ENCODE measurements at regions not wholly inside any gene's neighbourhood (a gene's known extent, or its start where the extent isn't known, plus 50 kb on each side); places are given as distances from the start of the nearest gene placed in this dataset.
"Not testable (repeated sequence)": the region's sequence is repeated elsewhere in the genome, so short reads cannot be mapped to it uniquely, and the experiment has no call there.

DNA sequence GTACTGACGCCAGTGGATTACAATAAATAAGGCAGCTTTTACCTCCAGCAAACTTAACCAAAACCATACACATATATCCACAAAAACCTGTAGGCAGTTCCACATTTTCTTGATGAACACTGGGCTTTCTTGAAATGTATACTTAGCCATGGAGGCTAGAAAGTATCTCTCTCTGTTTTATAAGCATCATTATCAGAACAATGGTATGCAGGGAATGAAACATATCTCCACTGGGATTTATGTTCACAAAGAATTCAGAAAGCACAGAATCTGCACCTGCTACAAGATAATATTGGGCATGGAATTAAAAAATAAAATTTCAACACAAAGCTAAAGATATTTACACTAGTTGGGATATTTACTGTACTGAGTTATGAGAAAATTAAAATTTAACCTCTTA, 126.1 kb upstream of the RASA1 start:
- DNase-seq (ENCODE audit: extremely low spot score), result no peak
- TF ChIP-seq, protein P1, sequence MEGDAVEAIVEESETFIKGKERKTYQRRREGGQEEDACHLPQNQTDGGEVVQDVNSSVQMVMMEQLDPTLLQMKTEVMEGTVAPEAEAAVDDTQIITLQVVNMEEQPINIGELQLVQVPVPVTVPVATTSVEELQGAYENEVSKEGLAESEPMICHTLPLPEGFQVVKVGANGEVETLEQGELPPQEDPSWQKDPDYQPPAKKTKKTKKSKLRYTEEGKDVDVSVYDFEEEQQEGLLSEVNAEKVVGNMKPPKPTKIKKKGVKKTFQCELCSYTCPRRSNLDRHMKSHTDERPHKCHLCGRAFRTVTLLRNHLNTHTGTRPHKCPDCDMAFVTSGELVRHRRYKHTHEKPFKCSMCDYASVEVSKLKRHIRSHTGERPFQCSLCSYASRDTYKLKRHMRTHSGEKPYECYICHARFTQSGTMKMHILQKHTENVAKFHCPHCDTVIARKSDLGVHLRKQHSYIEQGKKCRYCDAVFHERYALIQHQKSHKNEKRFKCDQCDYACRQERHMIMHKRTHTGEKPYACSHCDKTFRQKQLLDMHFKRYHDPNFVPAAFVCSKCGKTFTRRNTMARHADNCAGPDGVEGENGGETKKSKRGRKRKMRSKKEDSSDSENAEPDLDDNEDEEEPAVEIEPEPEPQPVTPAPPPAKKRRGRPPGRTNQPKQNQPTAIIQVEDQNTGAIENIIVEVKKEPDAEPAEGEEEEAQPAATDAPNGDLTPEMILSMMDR (IDR thresholded peaks at IDR 0.05; ENCODE audit: control extremely low read depth, extremely low read depth, low read depth, missing control alignments), result no peak
- CTCF ChIA-PET, result interaction anchor here (1.2 to 1.3 kb wide), 2 partner anchors 18 to 95 kb away, joined by 3 to 4 read pairs; no protein-coding TSS in a partner anchor
- POLR2A ChIA-PET, result no interaction called here

DNA sequence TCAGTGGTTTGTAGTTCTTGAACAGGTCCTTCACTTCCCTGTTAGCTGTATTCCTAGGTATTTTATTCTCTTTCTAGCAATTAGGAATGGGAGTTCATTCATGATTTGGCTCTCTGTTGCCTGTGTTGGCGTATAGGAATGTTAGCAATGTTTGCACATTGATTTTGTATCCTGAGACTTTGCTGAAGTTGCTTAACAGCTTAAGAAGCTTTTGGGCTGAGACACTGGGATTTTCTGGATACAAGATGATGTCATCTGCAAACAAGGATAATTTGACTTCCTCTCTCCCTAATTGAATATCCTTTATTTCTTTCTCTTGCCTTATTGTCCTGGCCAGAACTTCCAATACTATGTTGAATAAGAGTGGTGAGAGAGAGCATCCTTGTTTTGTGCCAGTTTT, 121.8 kb upstream of the RASA1 start:
- CTCF ChIA-PET, result not testable (repeated sequence)

DNA sequence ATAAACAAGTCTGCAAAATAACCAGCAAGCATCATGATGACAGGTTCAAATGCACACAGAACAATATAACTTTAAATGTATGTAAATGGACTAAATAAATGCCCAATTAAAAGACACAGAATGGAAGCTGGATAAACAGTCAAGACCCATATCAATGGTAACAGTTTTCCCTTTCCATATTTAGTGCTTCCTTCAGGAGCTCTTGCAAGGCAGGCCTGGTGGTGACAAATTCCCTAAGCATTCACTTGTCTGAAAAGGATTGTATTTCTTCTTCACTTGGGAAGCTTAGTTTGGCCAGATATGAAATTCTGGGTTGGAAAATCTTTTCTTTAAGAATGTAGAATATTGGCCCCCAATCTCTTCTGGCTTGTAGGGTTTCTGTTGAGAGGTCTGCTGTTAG, 120.2 kb upstream of the RASA1 start:
- TF ChIP-seq, protein P1 (IDR thresholded peaks at IDR 0.05; ENCODE audit: control extremely low read depth, extremely low read depth, low read depth, missing control alignments), result no peak
- no peak for DNase-seq (ENCODE audit: extremely low spot score)
- ChIA-PET CTCF (interaction anchor here (1.2 to 2.6 kb wide), 7 partner anchors 8 to 48 kb away, joined by 3 to 6 read pairs (median 4); no protein-coding TSS in a partner anchor), POLR2A (no interaction called here)

More for the DNA sequence above, 121.8 kb upstream of the RASA1 start:
- POLR2A ChIA-PET; DNase-seq (ENCODE audit: extremely low spot score): not testable (repeated sequence)

DNA sequence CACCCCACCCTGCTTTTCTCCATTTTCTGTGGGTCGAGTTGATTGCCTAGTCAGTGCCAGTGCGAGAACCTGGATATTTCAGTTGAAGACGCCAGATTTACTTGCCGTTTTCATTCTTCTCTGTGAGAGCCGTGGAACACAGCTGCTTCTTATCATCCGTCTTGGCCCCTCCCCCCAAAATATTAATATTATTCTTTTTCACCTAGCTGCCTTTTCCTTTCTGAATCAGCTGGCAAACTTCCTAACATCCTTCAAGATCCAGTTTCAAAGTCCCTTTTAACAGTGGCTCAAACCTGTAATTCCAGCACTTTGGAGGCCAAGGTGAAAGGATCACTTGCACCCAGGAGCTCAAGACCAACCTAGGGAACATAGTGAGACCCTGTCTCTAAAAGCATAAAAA, 117.1 kb upstream of the RASA1 start:
- DNase-seq (ENCODE audit: extremely low spot score), result no peak
- POLR2A ChIA-PET, result no interaction called here
- TF ChIP-seq, protein P1 (IDR thresholded peaks at IDR 0.05; ENCODE audit: control extremely low read depth, extremely low read depth, low read depth, missing control alignments), result no peak
- CTCF ChIA-PET, result interaction anchor here (2.3 kb wide), 1 partner anchor 9 kb away, joined by 9 read pairs; no protein-coding TSS in a partner anchor

DNA sequence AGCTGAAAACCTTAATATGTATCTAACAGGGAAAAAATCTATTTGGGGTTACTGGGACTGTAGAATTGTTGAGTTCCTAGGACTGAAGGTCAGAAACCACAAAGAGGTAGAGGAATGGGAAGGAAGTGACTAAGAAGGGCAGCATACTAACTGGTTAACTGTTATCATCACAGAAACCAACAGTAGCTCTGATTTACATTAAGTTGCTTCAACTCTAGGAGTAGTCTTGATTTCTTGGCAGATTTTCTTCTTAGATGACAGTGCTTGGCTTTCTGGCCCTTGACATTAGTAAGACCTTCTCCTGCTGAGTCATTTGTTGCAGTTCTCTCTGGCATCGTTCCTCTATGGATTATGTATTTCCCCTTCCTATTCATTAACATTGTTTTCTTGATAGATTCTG, 116.1 kb upstream of the RASA1 start:
- ChIA-PET POLR2A (no interaction called here), CTCF (interaction anchor here (0.9 to 1.2 kb wide), 2 partner anchors 8 to 28 kb away, joined by 3 read pairs; no protein-coding TSS in a partner anchor)
- TF ChIP-seq, protein P1 (IDR thresholded peaks at IDR 0.05; ENCODE audit: control extremely low read depth, extremely low read depth, low read depth, missing control alignments), result no peak
- no peak for DNase-seq (ENCODE audit: extremely low spot score)

DNA sequence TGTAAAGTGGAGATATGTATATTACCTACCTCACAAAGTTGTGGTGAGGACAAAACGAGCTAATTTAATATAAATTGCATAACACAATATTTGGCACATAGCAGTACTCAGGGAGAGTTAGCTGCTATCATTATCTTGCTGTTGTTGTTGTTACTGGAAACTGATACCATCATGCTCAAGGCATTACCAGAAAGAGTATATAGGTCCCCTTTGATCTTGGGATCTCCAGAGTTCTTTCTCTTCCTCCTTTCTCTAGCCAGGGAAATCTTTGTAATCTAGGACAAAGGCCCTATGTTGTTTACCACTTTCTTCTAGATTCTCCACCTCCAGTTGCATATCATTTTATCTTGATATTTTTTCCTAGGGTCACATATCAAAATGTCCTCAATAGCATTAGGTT, 114.8 kb upstream of the RASA1 start:
- ChIA-PET POLR2A (no interaction called here), CTCF (interaction anchor here (0.6 kb wide), 1 partner anchor 9 kb away, joined by 3 read pairs; no protein-coding TSS in a partner anchor)
- TF ChIP-seq, protein P1 (IDR thresholded peaks at IDR 0.05; ENCODE audit: control extremely low read depth, extremely low read depth, low read depth, missing control alignments), result no peak
- DNase-seq (ENCODE audit: extremely low spot score), result no peak

DNA sequence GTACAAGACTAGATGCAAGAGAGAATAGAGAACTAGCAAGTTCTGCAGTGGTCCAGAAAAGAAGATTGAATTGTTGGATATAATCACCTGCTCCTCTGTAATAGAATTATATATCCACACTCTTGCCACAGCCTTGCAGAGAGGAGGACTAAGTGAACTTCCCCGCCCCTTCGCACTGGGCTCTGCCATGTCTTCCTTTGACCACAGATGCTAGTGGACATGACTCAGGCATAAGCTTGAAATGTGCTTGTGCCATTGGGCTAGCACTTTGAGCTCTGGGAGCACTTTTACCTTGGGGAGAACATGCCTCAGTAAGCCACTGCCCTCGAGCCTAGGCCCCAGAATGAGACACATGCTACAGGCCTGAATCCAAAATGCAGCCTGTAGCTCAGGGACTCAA, 113.5 kb upstream of the RASA1 start:
- TF ChIP-seq, protein P1 (IDR thresholded peaks at IDR 0.05; ENCODE audit: control extremely low read depth, extremely low read depth, low read depth, missing control alignments), result no peak
- no peak for DNase-seq (ENCODE audit: extremely low spot score)
- CTCF ChIA-PET, result interaction anchor here (2.0 kb wide), 1 partner anchor 15 kb away, joined by 5 read pairs; no protein-coding TSS in a partner anchor
- POLR2A ChIA-PET, result no interaction called here
